ENCODE measurements at regions not wholly inside any gene's neighbourhood (a gene's known extent, or its start where the extent isn't known, plus 50 kb on each side); places are given as distances from the start of the nearest gene placed in this dataset.

GRCh38 chr11:106477776-106478175 is 400.3 kb downstream of the AASDHPPT start:
- no peaks in the 10 kb centered on the region for H3K9me3 ChIP-seq (ENCODE audit: control insufficient read depth, insufficient read depth, low read length)
- no peak for TF ChIP-seq EZH2phosphoT487 (IDR thresholded peaks at IDR 0.05; ENCODE audit: borderline replicate concordance, low read length)
- TF ChIP-seq CTCF (IDR thresholded peaks at IDR 0.05; ENCODE audit: low read depth, low read length, poor library complexity, severe bottlenecking): no peak
- H3K27ac ChIP-seq (ENCODE audit: low read depth, low read length): no peak overlapping the region
- H3K27me3 ChIP-seq (ENCODE audit: control insufficient read depth, low read length): no peaks in the 10 kb centered on the region
- H3K4me1 ChIP-seq (ENCODE audit: control insufficient read depth, low read length): no peaks in the 10 kb centered on the region
- no peaks in the 10 kb centered on the region for H3F3A ChIP-seq (ENCODE audit: control insufficient read depth, insufficient read depth)
- no peak overlapping the region for H3K4me3 ChIP-seq (ENCODE audit: low read length)
- H3K4me2 ChIP-seq (ENCODE audit: low read length): no peak overlapping the region
- H3K79me2 ChIP-seq (ENCODE audit: control insufficient read depth, low read length): no peaks in the 10 kb centered on the region
- H4K20me1 ChIP-seq (ENCODE audit: control insufficient read depth, insufficient read depth, low read depth, low read length): no peaks in the 10 kb centered on the region
- 0 out of 2 replicates have a peak, but pooled peaks cover 3% of the 10 kb centered on the region for H3K9me2 ChIP-seq (replicated peaks; ENCODE audit: control insufficient read depth, low read length)
- H3K36me3 ChIP-seq (ENCODE audit: control insufficient read depth, low read length): no peaks in the 10 kb centered on the region

- H3K4me2 ChIP-seq (ENCODE audit: low read length): no peak overlapping the region
- no peaks in the 10 kb centered on the region for H3K9me3 ChIP-seq (ENCODE audit: control insufficient read depth, insufficient read depth, low read length)
- H3K4me3 ChIP-seq (ENCODE audit: low read length): no peak overlapping the region
- no peaks in the 10 kb centered on the region for H3K36me3 ChIP-seq (ENCODE audit: control insufficient read depth, low read length)
- H3K9me2 ChIP-seq (replicated peaks; ENCODE audit: control insufficient read depth, low read length): 0 out of 2 replicates have a peak, but pooled peaks cover 3% of the 10 kb centered on the region
- TF ChIP-seq CTCF (IDR thresholded peaks at IDR 0.05; ENCODE audit: low read depth, low read length, poor library complexity, severe bottlenecking) (no peak), EZH2phosphoT487 (IDR thresholded peaks at IDR 0.05; ENCODE audit: borderline replicate concordance, low read length) (no peak)
- no peaks in the 10 kb centered on the region for H4K20me1 ChIP-seq (ENCODE audit: control insufficient read depth, insufficient read depth, low read depth, low read length)
- no peaks in the 10 kb centered on the region for H3K79me2 ChIP-seq (ENCODE audit: control insufficient read depth, low read length)
- H3K4me1 ChIP-seq (ENCODE audit: control insufficient read depth, low read length): no peaks in the 10 kb centered on the region
- no peaks in the 10 kb centered on the region for H3K27me3 ChIP-seq (ENCODE audit: control insufficient read depth, low read length)
- no peaks in the 10 kb centered on the region for H3F3A ChIP-seq (ENCODE audit: control insufficient read depth, insufficient read depth)
- no peak overlapping the region for H3K27ac ChIP-seq (ENCODE audit: low read depth, low read length)
Measured at GRCh38 chr11:106479646-106480045, 402.2 kb downstream of the AASDHPPT start.

- Histone ChIP-seq H3K9me2 (replicated peaks; ENCODE audit: control insufficient read depth, low read length) (0 out of 2 replicates have a peak, but pooled peaks cover 3% of the 10 kb centered on the region), H3F3A (ENCODE audit: control insufficient read depth, insufficient read depth) (no peaks in the 10 kb centered on the region), H3K9me3 (ENCODE audit: control insufficient read depth, insufficient read depth, low read length) (no peaks in the 10 kb centered on the region), H3K27me3 (ENCODE audit: control insufficient read depth, low read length) (no peaks in the 10 kb centered on the region), H3K4me3 (ENCODE audit: low read length) (no peak overlapping the region), H3K27ac (ENCODE audit: low read depth, low read length) (no peak overlapping the region), H3K79me2 (ENCODE audit: control insufficient read depth, low read length) (no peaks in the 10 kb centered on the region), H4K20me1 (ENCODE audit: control insufficient read depth, insufficient read depth, low read depth, low read length) (no peaks in the 10 kb centered on the region), H3K4me1 (ENCODE audit: control insufficient read depth, low read length) (no peaks in the 10 kb centered on the region), H3K4me2 (ENCODE audit: low read length) (no peak overlapping the region), H3K36me3 (ENCODE audit: control insufficient read depth, low read length) (no peaks in the 10 kb centered on the region)
- TF ChIP-seq EZH2phosphoT487 (IDR thresholded peaks at IDR 0.05; ENCODE audit: borderline replicate concordance, low read length): no peak
- TF ChIP-seq CTCF (IDR thresholded peaks at IDR 0.05; ENCODE audit: low read depth, low read length, poor library complexity, severe bottlenecking): no peak
Measured at GRCh38 chr11:106480581-106481190, 403.2 kb downstream of the AASDHPPT start.
